VCaP (cell line): ENCODE measurements at regions not wholly inside any gene's neighbourhood (a gene's known extent, or its start where the extent isn't known, plus 50 kb on each side); places are given as distances from the start of the nearest gene placed in this dataset.
"Not testable (repeated sequence)": the region's sequence is repeated elsewhere in the genome, so short reads cannot be mapped to it uniquely, and the experiment has no call there.

ENCODE experiments used
- H3K27ac ChIP-seq: fragments of 450-650 bp; 2 replicates; pipeline ENCODE4 v1.5.1; 2017
- CTCF ChIP-seq: fragments of 450-650 bp; conservative IDR thresholded peaks from 2 replicates; pipeline ENCODE4 v1.5.1; 2017; ENCODE audit warnings: mild to moderate bottlenecking, moderate library complexity

- TF ChIP-seq CTCF, result no peak
- no peak overlapping the region for H3K27ac ChIP-seq
Observed at GRCh38 chr4:173457893-173458292, 59.0 kb upstream of the SCRG1 start.

GRCh38 chr4:173451435-173451834 is 52.5 kb upstream of the SCRG1 start:
- not testable (repeated sequence) for H3K27ac ChIP-seq

- H3K27ac ChIP-seq, result no peak overlapping the region
- TF ChIP-seq CTCF, result no peak
Observed at GRCh38 chr4:173450281-173450680, 51.4 kb upstream of the SCRG1 start.

- H3K27ac ChIP-seq, result no peak overlapping the region
- no peak for TF ChIP-seq CTCF
Observed at GRCh38 chr4:173449380-173449717, 50.4 kb upstream of the SCRG1 start.

GRCh38 chr4:173448608-173449379 is 49.9 kb upstream of the SCRG1 start:
- peak overlapping the region; percentile 6; the same call in 1 of the 2 replicates for H3K27ac ChIP-seq
- TF ChIP-seq CTCF, result no peak
